SIG-M5 (cell line): ENCODE measurements at regions not wholly inside any gene's neighbourhood (a gene's known extent, or its start where the extent isn't known, plus 50 kb on each side); places are given as distances from the start of the nearest gene placed in this dataset.

Experiments
- DNase-seq: peaks from one replicate; lab custom pipeline; 2025; lab: John Stamatoyannopoulos, UW

- DNase-seq: no peak
Observed at GRCh38 chr5:30932273-30933017, 261.0 kb upstream of the CDH6 start.

- no peak for DNase-seq
Observed at GRCh38 chr5:30930736-30931135, 262.8 kb upstream of the CDH6 start.

GRCh38 chr5:30928956-30929355, 264.5 kb upstream of the CDH6 start:
- DNase-seq: no peak

- DNase-seq: no peak
Observed at GRCh38 chr5:30926218-30926617, 267.3 kb upstream of the CDH6 start.

DNA sequence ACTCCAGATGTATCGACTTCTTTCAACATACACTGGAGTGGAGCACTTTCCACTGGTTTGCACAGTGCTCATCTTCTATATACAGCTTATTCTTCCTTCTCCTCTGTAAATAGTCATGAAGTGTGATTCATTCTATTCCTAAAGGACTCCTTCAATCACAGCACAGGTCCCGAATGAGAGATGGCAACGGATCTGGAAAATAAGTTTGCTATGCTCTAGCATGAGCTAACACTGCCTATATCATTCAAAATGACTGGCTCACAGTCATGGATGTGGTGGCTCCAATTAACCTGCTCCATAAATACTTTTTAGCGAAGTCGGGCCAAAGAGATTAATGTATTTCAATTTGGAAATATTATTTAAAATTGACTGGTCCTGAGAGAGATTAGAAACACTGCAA, 272.1 kb upstream of the CDH6 start:
- DNase-seq: no peak

GRCh38 chr5:30918171-30918570, 275.3 kb upstream of the CDH6 start:
- DNase-seq: no peak

DNA sequence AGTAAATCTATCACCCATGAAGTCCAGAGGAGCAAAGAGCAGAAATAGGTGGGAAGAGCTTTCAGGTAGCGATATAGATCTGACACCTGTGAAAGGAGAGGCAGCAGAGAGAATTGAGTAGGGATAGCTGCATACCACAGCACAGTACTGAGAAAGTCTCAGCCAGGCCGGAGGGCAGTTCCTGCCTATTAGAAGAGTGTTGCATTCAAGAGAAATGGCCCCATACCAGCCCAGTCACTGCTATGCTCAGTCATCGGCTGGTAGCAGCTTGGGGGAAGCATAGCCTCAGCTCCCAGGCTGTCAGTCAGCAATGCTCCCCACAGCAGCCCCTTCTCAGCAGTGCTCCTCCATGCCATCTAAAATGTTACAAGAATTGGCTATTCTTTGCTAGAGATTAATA, 285.1 kb upstream of the CDH6 start:
- no peak for DNase-seq

DNA sequence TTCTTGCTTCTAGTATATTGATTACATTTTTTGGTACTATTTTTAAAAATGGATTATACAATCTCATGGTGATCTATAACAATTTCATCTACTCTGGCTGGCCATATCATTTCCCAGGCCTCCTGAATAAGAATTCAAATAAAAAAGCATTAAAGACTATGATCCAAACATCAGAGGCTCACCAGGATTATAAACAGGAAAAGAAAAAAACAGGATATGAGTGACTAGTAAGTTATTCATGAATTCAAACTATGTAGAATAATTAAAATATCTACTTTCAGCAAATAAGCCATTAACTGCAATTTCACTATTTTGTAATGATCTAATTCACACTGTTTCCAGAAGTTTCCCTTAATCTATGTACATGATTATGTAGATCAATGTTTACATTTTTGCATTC, 293.1 kb upstream of the CDH6 start:
- no peak for DNase-seq

GRCh38 chr5:30894811-30895210, 298.7 kb upstream of the CDH6 start:
- no peak for DNase-seq

DNA sequence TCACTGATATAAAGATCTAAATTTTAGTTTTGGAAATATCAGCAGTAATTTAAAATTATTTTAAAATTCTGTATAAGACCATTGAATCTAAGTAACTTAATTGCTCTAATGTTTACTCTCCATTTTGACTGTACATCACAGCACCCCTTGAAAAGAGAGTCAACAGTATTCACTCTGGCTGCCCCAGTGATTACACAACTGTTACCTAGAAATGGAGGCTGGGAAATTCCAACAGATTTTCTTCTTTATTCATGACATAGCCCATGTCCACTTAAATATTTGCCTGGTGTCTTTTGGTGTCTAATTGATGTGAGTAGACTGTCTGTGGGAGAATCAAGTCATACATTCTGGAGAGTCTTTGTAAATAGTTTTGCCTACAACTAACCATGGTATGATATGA, 301.8 kb upstream of the CDH6 start:
- DNase-seq: no peak

GRCh38 chr5:30890377-30890776, 303.1 kb upstream of the CDH6 start:
- no peak for DNase-seq

DNA sequence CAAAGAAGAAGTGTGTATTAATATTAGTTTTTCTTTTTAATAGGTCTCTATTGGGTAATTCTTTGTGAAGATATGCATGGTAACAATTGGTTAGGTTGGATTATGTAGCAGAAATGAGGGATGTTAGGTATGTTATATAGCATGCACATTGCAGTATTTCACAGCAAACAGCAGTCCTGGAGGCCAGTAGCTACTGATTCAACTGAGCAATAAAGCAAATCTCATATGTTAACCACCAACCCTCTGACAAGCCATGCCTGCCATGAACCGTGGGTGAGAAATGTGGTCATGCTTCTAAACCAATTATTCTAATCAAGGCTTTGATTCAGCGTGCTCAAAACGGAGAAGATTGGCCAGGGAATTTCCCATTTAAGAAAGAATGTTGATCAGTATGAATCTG, 313.0 kb upstream of the CDH6 start:
- no peak for DNase-seq

DNA sequence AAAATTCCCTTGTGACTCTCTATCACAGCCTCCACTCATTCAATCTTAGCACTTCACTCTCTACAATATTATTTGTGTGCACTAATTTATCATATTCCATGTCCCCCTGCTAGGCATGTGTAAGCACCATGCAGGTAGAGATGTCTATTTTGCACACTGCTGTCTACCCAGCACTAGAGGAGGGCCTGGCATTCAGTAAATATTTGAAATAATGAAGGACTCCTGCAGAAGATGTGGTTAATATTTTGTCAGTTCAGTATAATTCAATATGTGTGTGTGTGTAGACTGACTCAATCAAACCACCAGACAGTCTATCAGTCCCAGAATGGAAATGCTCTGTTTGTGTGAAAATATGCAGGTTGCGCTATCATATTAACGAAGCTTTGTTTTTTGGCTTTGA, 313.6 kb upstream of the CDH6 start:
- no peak for DNase-seq

DNA sequence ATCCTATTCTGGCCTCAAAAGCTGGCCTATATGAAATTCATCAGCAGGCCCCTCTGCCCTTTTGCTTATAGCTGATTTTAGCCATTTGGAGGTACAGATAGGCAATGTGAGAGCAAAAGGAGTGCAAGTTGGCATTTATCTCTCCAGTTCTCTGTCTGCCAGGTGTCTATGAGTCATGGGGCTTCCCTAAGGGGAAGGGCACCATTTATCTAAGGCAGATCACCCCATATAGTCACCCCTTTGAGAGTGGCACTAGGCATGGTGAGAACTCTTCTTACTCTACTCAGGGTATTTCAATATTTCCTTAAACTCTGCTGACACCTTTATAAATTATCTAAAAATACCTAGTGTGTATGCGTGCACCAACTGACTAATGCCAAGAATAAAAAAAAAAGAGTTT, 314.7 kb upstream of the CDH6 start:
- DNase-seq: no peak

- DNase-seq: no peak
Observed at GRCh38 chr5:30878296-30878695, 315.2 kb upstream of the CDH6 start.

GRCh38 chr5:30874241-30875034, 319.0 kb upstream of the CDH6 start:
- DNase-seq: no peak

DNA sequence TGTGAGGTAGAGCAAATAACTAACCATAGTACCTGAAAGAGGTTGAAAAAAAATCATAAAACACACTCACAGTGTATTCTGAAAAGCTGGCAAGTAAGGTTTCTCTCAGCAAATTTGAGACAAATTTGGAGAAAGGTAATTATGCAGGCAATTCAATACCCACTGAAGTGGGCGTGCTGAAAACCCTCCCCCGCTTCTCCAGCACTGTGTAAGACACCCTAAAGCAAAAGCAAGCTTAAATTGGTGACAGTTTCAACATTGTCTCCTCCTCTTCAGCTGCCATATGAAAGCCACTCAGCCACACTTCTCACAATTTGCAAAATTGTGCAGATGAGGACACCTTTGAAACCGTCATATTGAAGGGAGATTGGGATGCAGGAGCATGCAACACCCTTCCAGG, 322.3 kb upstream of the CDH6 start:
- no peak for DNase-seq

DNA sequence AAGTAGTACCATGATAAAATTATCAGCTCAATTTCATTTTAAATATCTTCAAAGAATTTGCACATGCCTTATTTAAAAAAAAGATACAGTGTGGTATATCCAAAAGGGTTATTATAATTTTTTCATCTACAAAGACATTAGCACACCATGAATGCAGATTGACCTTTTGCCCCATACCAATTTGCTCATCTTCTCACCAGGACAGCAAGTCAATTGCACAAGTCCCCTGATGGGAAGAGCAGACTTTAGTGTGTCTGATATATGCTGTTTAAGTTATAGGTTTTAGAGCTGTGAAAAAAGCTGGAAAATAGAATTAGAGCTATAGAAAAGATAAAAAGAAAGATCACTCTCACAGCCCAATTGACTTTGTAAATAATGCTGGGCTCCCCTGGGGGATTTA, 325.8 kb upstream of the CDH6 start:
- no peak for DNase-seq

DNA sequence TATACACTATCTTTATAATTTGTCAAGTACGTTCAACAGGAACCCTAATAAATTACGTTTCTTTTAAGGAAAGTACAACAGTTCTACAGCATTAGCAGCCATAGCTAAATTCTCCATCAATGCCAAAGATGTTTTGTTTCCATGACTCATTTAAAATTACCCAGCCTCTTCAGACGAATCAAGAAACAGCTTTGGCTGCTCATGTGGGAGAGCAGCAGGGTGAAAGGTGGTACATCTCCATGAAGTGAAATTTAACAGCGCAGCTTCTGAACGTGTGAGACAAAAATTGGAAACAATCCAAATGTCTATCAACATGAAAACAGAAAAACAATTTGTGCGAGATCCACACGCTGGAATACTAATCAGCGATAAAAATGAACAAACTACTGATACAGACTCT, 327.3 kb upstream of the CDH6 start:
- no peak for DNase-seq

DNA sequence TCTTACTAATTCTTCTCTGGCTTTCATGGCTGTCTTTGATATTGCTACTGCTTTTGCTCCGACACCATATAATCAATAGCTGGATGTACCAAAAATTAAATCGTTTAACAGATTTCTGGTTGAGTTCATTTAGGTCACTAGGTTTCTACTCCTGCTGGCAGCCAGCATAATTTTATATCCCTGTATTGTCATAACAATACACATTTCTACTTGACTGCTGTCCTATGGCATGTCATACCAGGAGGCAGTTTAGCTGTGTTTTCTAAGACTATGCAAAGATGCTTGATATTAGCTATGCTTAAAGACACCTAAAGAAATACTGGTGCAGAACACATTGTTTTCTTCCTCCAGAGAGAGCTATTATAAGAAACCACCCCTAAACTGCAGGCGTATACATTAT, 337.2 kb upstream of the CDH6 start:
- no peak for DNase-seq

- no peak for DNase-seq
Observed at GRCh38 chr5:30853158-30853557, 340.3 kb upstream of the CDH6 start.

- DNase-seq: no peak
Observed at GRCh38 chr5:30850866-30851265, 342.6 kb upstream of the CDH6 start.

DNA sequence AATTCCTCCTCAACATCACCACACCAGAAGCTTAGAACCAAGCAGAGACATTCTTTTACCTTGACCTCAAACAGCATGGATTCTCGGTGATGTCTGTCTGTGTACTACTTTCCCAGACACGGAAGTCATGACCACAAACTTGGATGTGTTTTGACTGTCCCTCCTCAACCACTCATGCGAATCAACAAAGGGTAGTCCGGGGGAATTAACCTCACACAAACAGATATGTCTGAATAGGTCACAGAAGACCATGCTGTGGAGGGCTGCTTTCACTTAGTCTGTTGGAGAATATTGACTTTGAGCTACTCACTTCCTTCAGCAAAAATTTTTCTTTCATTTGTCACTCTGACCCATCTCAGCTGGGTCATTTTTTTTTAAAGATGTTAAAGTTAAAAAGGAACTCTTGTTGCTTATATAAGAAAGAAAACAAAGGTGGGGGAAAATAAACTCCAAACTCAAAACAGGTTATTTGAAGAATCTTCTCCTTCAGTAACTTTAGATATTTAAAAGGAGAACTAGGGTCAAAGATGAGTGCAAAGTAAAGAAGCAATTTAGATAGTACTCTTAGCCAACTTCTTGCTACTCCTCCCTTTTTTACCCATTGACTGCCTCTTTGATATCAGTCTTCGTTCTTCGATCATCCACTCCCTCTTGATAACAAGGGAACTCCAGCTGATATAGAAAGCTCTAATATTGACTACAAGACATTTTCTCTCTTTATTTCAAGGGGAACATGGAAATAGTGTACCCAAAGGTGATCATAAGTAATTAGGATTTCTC, 343.4 kb upstream of the CDH6 start:
- DNase-seq: no peak
